OCI-LY7 (cell line): ENCODE measurements at regions not wholly inside any gene's neighbourhood (a gene's known extent, or its start where the extent isn't known, plus 50 kb on each side); places are given as distances from the start of the nearest gene placed in this dataset.

ENCODE experiments used
- BruUV-seq: library from RNA; stranded (reverse); fragments of 400-500 nt; replicated peaks from 2 replicates; lab custom pipeline; 2021; lab: Mats Ljungman, UMichigan
- CTCF ChIA-PET: fragments of 300-600 bp; sonication (Branson Sonifier 250); formaldehyde crosslinking; loops from one replicate; lab custom pipeline; 2022; ENCODE audit warnings: antibody characterized with exemption; ENCODE audit not compliant: unreplicated experiment; lab: Charles Lee
- POLR2A ChIA-PET: fragments of 300-600 bp; sonication (Branson Sonifier 250); formaldehyde crosslinking; loops from one replicate; lab custom pipeline; 2022; ENCODE audit warnings: antibody characterized with exemption; lab: Charles Lee
- DNase-seq: peaks from one replicate; pipeline ENCODE4 v3.0.0-alpha.2; 2015; ENCODE audit warnings: low spot score
- H2AFZ ChIP-seq: fragments of 200-600 bp; sonication (generic), shearing (Covaris generic); 2 replicates; pipeline ENCODE4 v1.6.1; 2014; ENCODE audit warnings: mild to moderate bottlenecking, antibody characterized with exemption, low read length, moderate library complexity
- H3K27ac ChIP-seq: fragments of 200-600 bp; sonication (generic); 2 replicates; pipeline ENCODE4 v1.5.1; 2014; ENCODE audit warnings: mixed run types, low read depth, mild to moderate bottlenecking, moderate library complexity, low read length, inconsistent platforms; ENCODE audit not compliant: poor library complexity, severe bottlenecking
- H3K36me3 ChIP-seq: fragments of 200-600 bp; sonication (generic); 2 replicates; pipeline ENCODE4 v1.6.1; 2014; ENCODE audit warnings: mild to moderate bottlenecking, antibody characterized with exemption, low read length, moderate library complexity, mixed read lengths; ENCODE audit not compliant: insufficient read depth
- H3K4me1 ChIP-seq: fragments of 200-600 bp; sonication (generic); 2 replicates; pipeline ENCODE4 v1.5.1; 2014; ENCODE audit warnings: mild to moderate bottlenecking, low read length; ENCODE audit not compliant: insufficient read depth, poor library complexity, severe bottlenecking
- H3K4me2 ChIP-seq: fragments of 200-600 bp; sonication (generic); 2 replicates; pipeline ENCODE4 v1.6.1; 2014; ENCODE audit warnings: mild to moderate bottlenecking, low read length
- H3K4me3 ChIP-seq: fragments of 200-600 bp; sonication (generic); 2 replicates; pipeline ENCODE4 v1.5.1; 2014; ENCODE audit warnings: mild to moderate bottlenecking, low read depth, low read length; ENCODE audit not compliant: poor library complexity, severe bottlenecking
- H3K79me2 ChIP-seq: fragments of 200-600 bp; sonication (generic); 2 replicates; pipeline ENCODE4 v1.6.1; 2016; ENCODE audit warnings: low read depth, mild to moderate bottlenecking, low read length, moderate library complexity, mixed read lengths; ENCODE audit not compliant: insufficient read depth
- H3K9me2 ChIP-seq: fragments of 200-600 bp; sonication (generic); 2 replicates; pipeline ENCODE4 v1.6.1; 2016; ENCODE audit warnings: mild to moderate bottlenecking, low read length, mixed read lengths; ENCODE audit not compliant: insufficient read depth
- H3K9me3 ChIP-seq: fragments of 200-600 bp; sonication (generic); 2 replicates; pipeline ENCODE4 v1.6.1; 2014; ENCODE audit warnings: mild to moderate bottlenecking, mixed run types, low read length, mixed read lengths
- H4K20me1 ChIP-seq: fragments of 200-600 bp; sonication (generic); 2 replicates; pipeline ENCODE4 v1.6.1; 2014; ENCODE audit warnings: mild to moderate bottlenecking, antibody characterized with exemption, low read length, moderate library complexity, mixed read lengths; ENCODE audit not compliant: insufficient read depth
- CTCF ChIP-seq: fragments of 200-600 bp; sonication (generic); conservative IDR thresholded peaks from 2 replicates; pipeline ENCODE4 v1.5.1; 2014; ENCODE audit warnings: mild to moderate bottlenecking, antibody characterized with exemption, low read length, moderate library complexity, mixed read lengths
- EZH2phosphoT487 ChIP-seq: fragments of 200-600 bp; sonication (generic); IDR thresholded peaks from 2 replicates; pipeline ENCODE4 v1.6.1; 2018; ENCODE audit warnings: low read depth, borderline replicate concordance, mild to moderate bottlenecking, mixed run types, antibody characterized with exemption, low read length, moderate library complexity, mixed read lengths
- intact Hi-C: fragments of 100-400 bp; cut with micrococcal nuclease; formaldehyde crosslinking; loops from one replicate; pipeline ENCODE4 v1.10.0; 2022; ENCODE audit not compliant: unreplicated experiment

- no peaks in the 10 kb centered on the region for H4K20me1 ChIP-seq
- CTCF ChIA-PET, result no interaction called here
- H3K79me2 ChIP-seq, result no peaks in the 10 kb centered on the region
- no peak overlapping the region for H3K4me2 ChIP-seq
- intact Hi-C loops, result no loop called here
- no peaks in the 10 kb centered on the region for H3K9me3 ChIP-seq
- no peaks in the 10 kb centered on the region for H3K9me2 ChIP-seq
- no peak overlapping the region for H2AFZ ChIP-seq
- H3K27ac ChIP-seq, result no peak overlapping the region
- no peaks in the 10 kb centered on the region for H3K36me3 ChIP-seq
- no peak overlapping the region for H3K4me3 ChIP-seq
- no peak for TF ChIP-seq EZH2phosphoT487
- TF ChIP-seq CTCF, result no peak
- H3K4me1 ChIP-seq, result no peaks in the 10 kb centered on the region
- POLR2A ChIA-PET, result no interaction called here
- no peak for DNase-seq
- no TSS peak for BruUV-seq
Measured at GRCh38 chrX:6986915-6987314, 160.6 kb upstream of the STS start.

DNA sequence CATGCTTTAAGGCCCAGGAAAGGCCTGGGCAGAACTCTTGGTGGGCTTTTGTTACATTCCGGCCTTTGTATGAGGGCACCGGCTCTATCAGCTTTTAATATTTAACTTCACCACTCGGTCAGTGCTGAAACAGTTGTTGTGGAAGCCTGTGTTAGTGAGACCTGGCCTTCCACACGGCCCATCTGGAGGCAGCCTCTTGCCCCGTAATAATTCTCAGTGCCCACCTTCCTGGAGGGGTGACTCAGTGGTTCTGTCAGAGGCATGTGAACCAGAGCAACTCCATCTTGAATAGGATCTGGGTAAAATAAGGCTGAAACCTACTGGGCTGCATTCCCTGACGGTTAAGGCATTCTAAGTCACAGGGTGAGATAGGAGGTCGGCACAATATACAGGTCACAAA is 162.0 kb upstream of the STS start:
- H4K20me1 ChIP-seq, result no peaks in the 10 kb centered on the region
- H3K9me2 ChIP-seq, result no peaks in the 10 kb centered on the region
- H3K36me3 ChIP-seq, result no peaks in the 10 kb centered on the region
- intact Hi-C loops, result no loop called here
- no peaks in the 10 kb centered on the region for H3K9me3 ChIP-seq
- ChIA-PET POLR2A (no interaction called here), CTCF (no interaction called here)
- no peak for DNase-seq
- H3K79me2 ChIP-seq, result no peaks in the 10 kb centered on the region
- H3K4me1 ChIP-seq, result no peaks in the 10 kb centered on the region
- no peak overlapping the region for H2AFZ ChIP-seq
- TF ChIP-seq EZH2phosphoT487 (no peak), CTCF (no peak)
- no peak overlapping the region for H3K4me2 ChIP-seq
- H3K4me3 ChIP-seq, result no peak overlapping the region
- no TSS peak for BruUV-seq
- H3K27ac ChIP-seq, result no peak overlapping the region

DNA sequence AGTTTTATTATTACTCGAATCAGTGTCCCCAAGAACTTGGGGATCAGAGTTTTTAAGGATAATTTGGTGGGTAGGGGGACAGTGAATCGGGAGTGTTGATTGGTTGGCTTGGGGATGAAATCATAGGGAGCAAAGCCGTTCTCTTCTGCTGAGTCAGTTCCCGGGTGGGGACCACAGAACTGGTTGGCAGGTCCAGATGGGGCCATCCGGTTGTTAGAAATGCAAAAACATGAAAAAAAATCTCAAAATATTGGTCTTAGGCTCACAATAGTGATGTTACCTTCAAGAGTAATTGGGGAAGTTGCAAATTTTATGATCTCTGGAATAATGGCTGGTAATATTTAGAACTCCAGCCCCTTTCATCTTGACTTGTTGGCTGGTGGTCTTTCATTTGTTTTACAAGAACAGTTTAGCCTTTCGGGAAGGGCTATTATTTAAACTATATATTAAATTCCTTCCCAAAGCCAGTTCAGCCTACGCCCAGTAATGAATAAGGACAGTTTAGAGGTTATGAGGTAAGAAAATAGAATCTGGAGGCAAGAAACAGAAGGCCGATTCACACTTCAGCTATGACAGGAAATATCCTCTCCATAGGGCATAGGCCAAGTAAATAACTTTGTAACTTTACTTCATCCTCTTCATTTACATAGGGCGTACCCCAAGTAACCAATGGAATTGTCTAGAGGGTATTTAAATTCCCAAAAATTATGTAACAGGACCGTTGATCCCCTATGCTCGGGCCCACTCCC is 164.1 kb upstream of the STS start:
- no peak overlapping the region for H3K4me2 ChIP-seq
- no peaks in the 10 kb centered on the region for H3K4me1 ChIP-seq
- TF ChIP-seq CTCF (no peak), EZH2phosphoT487 (no peak)
- no peak overlapping the region for H3K27ac ChIP-seq
- BruUV-seq, result no TSS peak
- DNase-seq, result no peak
- H3K9me2 ChIP-seq, result no peaks in the 10 kb centered on the region
- no peak overlapping the region for H3K4me3 ChIP-seq
- no peaks in the 10 kb centered on the region for H3K9me3 ChIP-seq
- no peak overlapping the region for H2AFZ ChIP-seq
- intact Hi-C loops, result no loop called here
- POLR2A ChIA-PET, result interaction anchor here (0.6 kb wide), 1 partner anchor 215 kb away, joined by 3 read pairs; no protein-coding TSS in a partner anchor
- no peaks in the 10 kb centered on the region for H3K79me2 ChIP-seq
- CTCF ChIA-PET, result no interaction called here
- H3K36me3 ChIP-seq, result no peaks in the 10 kb centered on the region
- H4K20me1 ChIP-seq, result no peaks in the 10 kb centered on the region
